ENCODE measurements at regions not wholly inside any gene's neighbourhood (a gene's known extent, or its start where the extent isn't known, plus 50 kb on each side); places are given as distances from the start of the nearest gene placed in this dataset.

DNA sequence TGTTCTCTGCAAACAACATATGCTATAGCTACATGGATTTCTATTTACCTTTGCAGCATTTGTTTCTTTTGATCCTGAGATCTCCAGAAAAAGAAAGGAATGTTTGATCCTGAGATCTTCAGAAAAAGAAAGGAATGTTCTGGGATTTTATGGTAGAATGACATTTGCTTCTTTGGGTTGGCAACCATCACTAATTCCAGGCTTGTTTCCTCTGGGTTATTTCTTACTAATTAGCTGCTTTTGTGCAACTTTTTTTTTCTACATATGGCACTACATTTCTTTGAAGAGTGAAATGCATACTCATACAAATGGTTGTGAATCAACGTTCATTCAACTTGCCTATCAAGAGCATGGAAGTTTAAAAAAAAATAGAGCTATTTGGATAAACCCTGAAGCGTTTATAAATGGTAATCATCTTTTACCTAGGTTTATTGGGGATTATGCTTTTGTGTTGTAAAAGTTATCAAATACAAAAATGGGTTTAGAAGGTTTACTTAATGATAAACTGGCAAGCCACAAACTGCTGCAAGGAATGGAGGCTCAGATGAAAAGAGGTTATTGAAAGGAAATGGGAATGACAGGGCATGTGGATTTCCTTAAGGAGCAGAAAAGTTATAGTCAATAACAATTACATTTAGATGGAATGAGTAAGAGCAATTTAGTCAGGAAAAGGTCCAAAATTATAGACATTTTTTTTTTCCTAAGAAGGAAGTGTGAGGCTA, 95.6 kb upstream of the PCDH18 start:
- no peak overlapping the region; a peak in 1 of 4 replicates for H3K27ac ChIP-seq (ENCODE audit: low read depth in 2 of 2, low read length in 1 of 2)
- no peak for DNase-seq
- H3K36me3 ChIP-seq (replicated peaks in 1 of 2; ENCODE audit: control insufficient read depth in 1 of 2, insufficient read depth in 2 of 2, low read length in 1 of 2) = no peaks in the 10 kb centered on the region
- TF ChIP-seq, protein P1, sequence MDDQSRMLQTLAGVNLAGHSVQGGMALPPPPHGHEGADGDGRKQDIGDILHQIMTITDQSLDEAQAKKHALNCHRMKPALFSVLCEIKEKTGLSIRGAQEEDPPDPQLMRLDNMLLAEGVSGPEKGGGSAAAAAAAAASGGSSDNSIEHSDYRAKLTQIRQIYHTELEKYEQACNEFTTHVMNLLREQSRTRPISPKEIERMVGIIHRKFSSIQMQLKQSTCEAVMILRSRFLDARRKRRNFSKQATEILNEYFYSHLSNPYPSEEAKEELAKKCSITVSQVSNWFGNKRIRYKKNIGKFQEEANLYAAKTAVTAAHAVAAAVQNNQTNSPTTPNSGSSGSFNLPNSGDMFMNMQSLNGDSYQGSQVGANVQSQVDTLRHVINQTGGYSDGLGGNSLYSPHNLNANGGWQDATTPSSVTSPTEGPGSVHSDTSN (IDR thresholded peaks at IDR 0.05) = no peak
- TF ChIP-seq RXRA (IDR thresholded peaks at IDR 0.05; ENCODE audit: borderline replicate concordance, low read depth) = no peak
- TF ChIP-seq POLR2AphosphoS5 (IDR thresholded peaks at IDR 0.05; ENCODE audit: low read depth, low read length) = no peak
- TF ChIP-seq, protein P2, sequence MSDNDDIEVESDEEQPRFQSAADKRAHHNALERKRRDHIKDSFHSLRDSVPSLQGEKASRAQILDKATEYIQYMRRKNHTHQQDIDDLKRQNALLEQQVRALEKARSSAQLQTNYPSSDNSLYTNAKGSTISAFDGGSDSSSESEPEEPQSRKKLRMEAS (IDR thresholded peaks at IDR 0.05; ENCODE audit: low read depth) = no peak
- no peak for TF ChIP-seq TCF12 (IDR thresholded peaks at IDR 0.05)
- no peak for TF ChIP-seq RAD21 (IDR thresholded peaks at IDR 0.05; ENCODE audit: low read length)
- TF ChIP-seq FOSL2 (IDR thresholded peaks at IDR 0.05; ENCODE audit: borderline replicate concordance, low read depth) = no peak
- TF ChIP-seq EZH2phosphoT487 (IDR thresholded peaks at IDR 0.05; ENCODE audit: borderline replicate concordance, low read depth) = no peak
- TF ChIP-seq GATA2 (CRISPR knock-in tag; IDR thresholded peaks at IDR 0.05) = no peak
- TF ChIP-seq, protein P3, sequence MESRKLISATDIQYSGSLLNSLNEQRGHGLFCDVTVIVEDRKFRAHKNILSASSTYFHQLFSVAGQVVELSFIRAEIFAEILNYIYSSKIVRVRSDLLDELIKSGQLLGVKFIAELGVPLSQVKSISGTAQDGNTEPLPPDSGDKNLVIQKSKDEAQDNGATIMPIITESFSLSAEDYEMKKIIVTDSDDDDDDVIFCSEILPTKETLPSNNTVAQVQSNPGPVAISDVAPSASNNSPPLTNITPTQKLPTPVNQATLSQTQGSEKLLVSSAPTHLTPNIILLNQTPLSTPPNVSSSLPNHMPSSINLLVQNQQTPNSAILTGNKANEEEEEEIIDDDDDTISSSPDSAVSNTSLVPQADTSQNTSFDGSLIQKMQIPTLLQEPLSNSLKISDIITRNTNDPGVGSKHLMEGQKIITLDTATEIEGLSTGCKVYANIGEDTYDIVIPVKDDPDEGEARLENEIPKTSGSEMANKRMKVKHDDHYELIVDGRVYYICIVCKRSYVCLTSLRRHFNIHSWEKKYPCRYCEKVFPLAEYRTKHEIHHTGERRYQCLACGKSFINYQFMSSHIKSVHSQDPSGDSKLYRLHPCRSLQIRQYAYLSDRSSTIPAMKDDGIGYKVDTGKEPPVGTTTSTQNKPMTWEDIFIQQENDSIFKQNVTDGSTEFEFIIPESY (IDR thresholded peaks at IDR 0.05; ENCODE audit: borderline replicate concordance, low read depth) = no peak
- no peak for TF ChIP-seq ELF1 (IDR thresholded peaks at IDR 0.05)
- TF ChIP-seq, protein P4, sequence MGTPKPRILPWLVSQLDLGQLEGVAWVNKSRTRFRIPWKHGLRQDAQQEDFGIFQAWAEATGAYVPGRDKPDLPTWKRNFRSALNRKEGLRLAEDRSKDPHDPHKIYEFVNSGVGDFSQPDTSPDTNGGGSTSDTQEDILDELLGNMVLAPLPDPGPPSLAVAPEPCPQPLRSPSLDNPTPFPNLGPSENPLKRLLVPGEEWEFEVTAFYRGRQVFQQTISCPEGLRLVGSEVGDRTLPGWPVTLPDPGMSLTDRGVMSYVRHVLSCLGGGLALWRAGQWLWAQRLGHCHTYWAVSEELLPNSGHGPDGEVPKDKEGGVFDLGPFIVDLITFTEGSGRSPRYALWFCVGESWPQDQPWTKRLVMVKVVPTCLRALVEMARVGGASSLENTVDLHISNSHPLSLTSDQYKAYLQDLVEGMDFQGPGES (IDR thresholded peaks at IDR 0.05; ENCODE audit: low read depth, low read length) = no peak
- no peak for TF ChIP-seq YY1 (IDR thresholded peaks at IDR 0.05; ENCODE audit: low read depth)
- TF ChIP-seq, protein P5, sequence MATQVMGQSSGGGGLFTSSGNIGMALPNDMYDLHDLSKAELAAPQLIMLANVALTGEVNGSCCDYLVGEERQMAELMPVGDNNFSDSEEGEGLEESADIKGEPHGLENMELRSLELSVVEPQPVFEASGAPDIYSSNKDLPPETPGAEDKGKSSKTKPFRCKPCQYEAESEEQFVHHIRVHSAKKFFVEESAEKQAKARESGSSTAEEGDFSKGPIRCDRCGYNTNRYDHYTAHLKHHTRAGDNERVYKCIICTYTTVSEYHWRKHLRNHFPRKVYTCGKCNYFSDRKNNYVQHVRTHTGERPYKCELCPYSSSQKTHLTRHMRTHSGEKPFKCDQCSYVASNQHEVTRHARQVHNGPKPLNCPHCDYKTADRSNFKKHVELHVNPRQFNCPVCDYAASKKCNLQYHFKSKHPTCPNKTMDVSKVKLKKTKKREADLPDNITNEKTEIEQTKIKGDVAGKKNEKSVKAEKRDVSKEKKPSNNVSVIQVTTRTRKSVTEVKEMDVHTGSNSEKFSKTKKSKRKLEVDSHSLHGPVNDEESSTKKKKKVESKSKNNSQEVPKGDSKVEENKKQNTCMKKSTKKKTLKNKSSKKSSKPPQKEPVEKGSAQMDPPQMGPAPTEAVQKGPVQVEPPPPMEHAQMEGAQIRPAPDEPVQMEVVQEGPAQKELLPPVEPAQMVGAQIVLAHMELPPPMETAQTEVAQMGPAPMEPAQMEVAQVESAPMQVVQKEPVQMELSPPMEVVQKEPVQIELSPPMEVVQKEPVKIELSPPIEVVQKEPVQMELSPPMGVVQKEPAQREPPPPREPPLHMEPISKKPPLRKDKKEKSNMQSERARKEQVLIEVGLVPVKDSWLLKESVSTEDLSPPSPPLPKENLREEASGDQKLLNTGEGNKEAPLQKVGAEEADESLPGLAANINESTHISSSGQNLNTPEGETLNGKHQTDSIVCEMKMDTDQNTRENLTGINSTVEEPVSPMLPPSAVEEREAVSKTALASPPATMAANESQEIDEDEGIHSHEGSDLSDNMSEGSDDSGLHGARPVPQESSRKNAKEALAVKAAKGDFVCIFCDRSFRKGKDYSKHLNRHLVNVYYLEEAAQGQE (IDR thresholded peaks at IDR 0.05; ENCODE audit: low read depth, low read length) = no peak
- TF ChIP-seq NFIC (IDR thresholded peaks at IDR 0.05; ENCODE audit: borderline replicate concordance) = no peak
- TF ChIP-seq SIN3A (IDR thresholded peaks at IDR 0.05; ENCODE audit: borderline replicate concordance, low read depth, low read length) = no peak
- TF ChIP-seq TEAD4 (IDR thresholded peaks at IDR 0.05; ENCODE audit: borderline replicate concordance, insufficient read depth) = no peak
- TF ChIP-seq EP300 (IDR thresholded peaks at IDR 0.05; ENCODE audit: borderline replicate concordance in 1 of 2, low read depth in 1 of 2, low read length in 1 of 2) = no peak
- TF ChIP-seq FOXM1 (IDR thresholded peaks at IDR 0.05; ENCODE audit: low read depth) = no peak
- TF ChIP-seq NRF1 (IDR thresholded peaks at IDR 0.05; ENCODE audit: low read depth, low read length) = no peak
- no peak overlapping the region for H3K4me2 ChIP-seq
- H3K4me3 ChIP-seq (ENCODE audit: low read depth in 2 of 2, low read length in 1 of 2) = no peak overlapping the region
- no peaks in the 10 kb centered on the region for H3K9me2 ChIP-seq
- no peaks in the 10 kb centered on the region; a peak in 1 of 4 replicates for H3K4me1 ChIP-seq (ENCODE audit: control insufficient read depth in 1 of 2, insufficient read depth in 2 of 2, low read depth in 1 of 2, low read length in 1 of 2)
- no peak overlapping the region for H3K9ac ChIP-seq
- no peaks in the 10 kb centered on the region for H3K27me3 ChIP-seq (ENCODE audit: insufficient read depth)
- POLR2A ChIA-PET = no interaction called here
- 76% methylated on average over 2 of the region's 2 CpGs for WGBS (ENCODE audit: low lambda C conversion rate)
- H2AFZ ChIP-seq (ENCODE audit: low read depth) = no peak overlapping the region
- no peaks in the 10 kb centered on the region for H3K9me3 ChIP-seq
- CTCF ChIA-PET = interaction anchor here (1.2 to 1.3 kb wide), 2 partner anchors 14 to 504 kb away, joined by 3 read pairs; no protein-coding TSS in a partner anchor
- H3F3A ChIP-seq (replicated peaks; ENCODE audit: insufficient read depth) = no peaks in the 10 kb centered on the region
- H3K79me2 ChIP-seq (ENCODE audit: insufficient read depth) = no peaks in the 10 kb centered on the region
- no peaks in the 10 kb centered on the region for H4K20me1 ChIP-seq (ENCODE audit: insufficient read depth)
